Colonic mucosa (tissue), 4 donors: ENCODE measurements at regions not wholly inside any gene's neighbourhood (a gene's known extent, or its start where the extent isn't known, plus 50 kb on each side); places are given as distances from the start of the nearest gene placed in this dataset.

Source experiments
- DNase-seq: peaks from one replicate; pipeline ENCODE4 v3.0.0-alpha.2; 2020
- H3K27ac ChIP-seq: fragments of 200-600 bp; one replicate; pipeline ENCODE4 v1.8.0; 2021
- H3K27me3 ChIP-seq: fragments of 200-600 bp; one replicate; pipeline ENCODE4 v1.8.0; 2021
- H3K36me3 ChIP-seq: fragments of 200-600 bp; one replicate; pipeline ENCODE4 v1.8.0; 2021
- H3K4me1 ChIP-seq: fragments of 200-600 bp; one replicate; pipeline ENCODE4 v1.8.0; 2021; ENCODE audit warnings: mild to moderate bottlenecking
- H3K4me3 ChIP-seq: fragments of 200-600 bp; one replicate; pipeline ENCODE4 v1.8.0; 2021
- H3K9ac ChIP-seq, 2 donors: one replicate each; pipeline ENCODE4 v1.7.0; 2013; ENCODE audit warnings: control low read depth in 2 of 2, low read depth in 2 of 2, low read length in 2 of 2
- H3K9me3 ChIP-seq: fragments of 200-600 bp; one replicate; pipeline ENCODE4 v1.8.0; 2021
- intact Hi-C: fragments of 100-400 bp; cut with DNase I; formaldehyde crosslinking; loops from one replicate; pipeline ENCODE4 v1.14.1; 2022
- TF ChIP-seq, protein P1 (sequence below): fragments of 200-600 bp; IDR thresholded peaks from one replicate; pipeline ENCODE4 v1.8.0; 2022; ENCODE audit warnings: antibody characterized with exemption, mild to moderate bottlenecking
- donor health status: healthy.
- donor health status: DM: no; HTN: no; CAD: no.
- donor health status: DM: no; HTN: no; CAD: no.

DNA sequence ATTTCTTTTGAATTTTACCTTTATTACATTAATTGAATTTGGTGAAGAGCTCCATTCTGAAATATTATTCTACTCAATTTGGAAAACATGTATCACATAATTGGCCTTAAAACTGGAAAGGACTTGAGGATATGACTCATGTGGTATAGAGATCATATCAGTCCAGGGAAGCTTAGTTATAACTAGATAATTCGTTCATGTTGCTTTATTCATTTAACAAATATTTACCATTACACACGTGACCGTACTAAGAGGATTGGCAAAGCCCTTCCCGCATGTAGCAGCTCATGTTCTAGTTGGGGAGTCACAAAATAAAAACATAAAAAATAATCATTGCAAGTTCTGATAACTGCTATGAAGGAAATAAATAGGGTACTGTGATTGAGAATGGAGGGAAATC, 1816.5 kb downstream of the MAT2B start:
- H3K9me3 ChIP-seq: no peaks in the 10 kb centered on the region
- TF ChIP-seq, protein P1, sequence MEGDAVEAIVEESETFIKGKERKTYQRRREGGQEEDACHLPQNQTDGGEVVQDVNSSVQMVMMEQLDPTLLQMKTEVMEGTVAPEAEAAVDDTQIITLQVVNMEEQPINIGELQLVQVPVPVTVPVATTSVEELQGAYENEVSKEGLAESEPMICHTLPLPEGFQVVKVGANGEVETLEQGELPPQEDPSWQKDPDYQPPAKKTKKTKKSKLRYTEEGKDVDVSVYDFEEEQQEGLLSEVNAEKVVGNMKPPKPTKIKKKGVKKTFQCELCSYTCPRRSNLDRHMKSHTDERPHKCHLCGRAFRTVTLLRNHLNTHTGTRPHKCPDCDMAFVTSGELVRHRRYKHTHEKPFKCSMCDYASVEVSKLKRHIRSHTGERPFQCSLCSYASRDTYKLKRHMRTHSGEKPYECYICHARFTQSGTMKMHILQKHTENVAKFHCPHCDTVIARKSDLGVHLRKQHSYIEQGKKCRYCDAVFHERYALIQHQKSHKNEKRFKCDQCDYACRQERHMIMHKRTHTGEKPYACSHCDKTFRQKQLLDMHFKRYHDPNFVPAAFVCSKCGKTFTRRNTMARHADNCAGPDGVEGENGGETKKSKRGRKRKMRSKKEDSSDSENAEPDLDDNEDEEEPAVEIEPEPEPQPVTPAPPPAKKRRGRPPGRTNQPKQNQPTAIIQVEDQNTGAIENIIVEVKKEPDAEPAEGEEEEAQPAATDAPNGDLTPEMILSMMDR: no peak
- H3K4me3 ChIP-seq: no peak overlapping the region
- H3K4me1 ChIP-seq: no peaks in the 10 kb centered on the region
- no peak overlapping the region for H3K9ac ChIP-seq
- H3K27me3 ChIP-seq: no peaks in the 10 kb centered on the region
- intact Hi-C loops: no loop called here
- no peak overlapping the region for H3K27ac ChIP-seq
- no peak for DNase-seq
- H3K36me3 ChIP-seq: no peaks in the 10 kb centered on the region

DNA sequence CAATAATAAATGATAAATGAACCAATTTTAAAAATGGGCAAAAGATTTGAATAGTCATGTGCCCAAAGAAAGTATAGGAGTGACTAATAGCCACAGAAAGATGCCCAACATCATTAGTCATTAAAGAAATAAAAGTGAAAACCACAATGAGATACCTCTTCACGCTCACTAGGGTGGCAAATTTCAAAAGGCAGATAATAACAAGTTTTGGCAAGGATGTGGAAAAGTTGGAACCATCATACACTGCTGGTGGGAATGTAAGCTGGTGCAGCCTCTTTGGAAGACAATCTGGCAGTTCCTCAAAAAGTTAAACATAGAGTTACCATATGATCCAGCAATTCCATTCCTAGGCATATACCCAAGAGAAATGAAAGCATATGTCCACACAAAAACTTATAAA, 1819.8 kb downstream of the MAT2B start:
- Histone ChIP-seq H3K27me3 (no peaks in the 10 kb centered on the region), H3K27ac (no peak overlapping the region), H3K4me3 (no peak overlapping the region), H3K4me1 (no peaks in the 10 kb centered on the region), H3K36me3 (no peaks in the 10 kb centered on the region), H3K9me3 (no peaks in the 10 kb centered on the region), H3K9ac (no peak overlapping the region)
- no peak for DNase-seq
- TF ChIP-seq, protein P1: no peak
- intact Hi-C loops: no loop called here

GRCh38 chr5:165327631-165328030, 1822.2 kb downstream of the MAT2B start:
- no peak overlapping the region for H3K4me3 ChIP-seq
- no peaks in the 10 kb centered on the region for H3K4me1 ChIP-seq
- H3K27me3 ChIP-seq: no peaks in the 10 kb centered on the region
- intact Hi-C loops: no loop called here
- no peak overlapping the region for H3K27ac ChIP-seq
- no peaks in the 10 kb centered on the region for H3K9me3 ChIP-seq
- H3K36me3 ChIP-seq: no peaks in the 10 kb centered on the region
- DNase-seq: no peak
- TF ChIP-seq, protein P1: no peak
- no peak overlapping the region for H3K9ac ChIP-seq

GRCh38 chr5:165328846-165329245, 1823.4 kb downstream of the MAT2B start:
- Histone ChIP-seq H3K27ac (no peak overlapping the region), H3K27me3 (no peaks in the 10 kb centered on the region), H3K9me3 (no peaks in the 10 kb centered on the region), H3K36me3 (no peaks in the 10 kb centered on the region), H3K4me1 (no peaks in the 10 kb centered on the region), H3K9ac (no peak overlapping the region), H3K4me3 (no peak overlapping the region)
- intact Hi-C loops: no loop called here
- TF ChIP-seq, protein P1: no peak
- DNase-seq: no peak

DNA sequence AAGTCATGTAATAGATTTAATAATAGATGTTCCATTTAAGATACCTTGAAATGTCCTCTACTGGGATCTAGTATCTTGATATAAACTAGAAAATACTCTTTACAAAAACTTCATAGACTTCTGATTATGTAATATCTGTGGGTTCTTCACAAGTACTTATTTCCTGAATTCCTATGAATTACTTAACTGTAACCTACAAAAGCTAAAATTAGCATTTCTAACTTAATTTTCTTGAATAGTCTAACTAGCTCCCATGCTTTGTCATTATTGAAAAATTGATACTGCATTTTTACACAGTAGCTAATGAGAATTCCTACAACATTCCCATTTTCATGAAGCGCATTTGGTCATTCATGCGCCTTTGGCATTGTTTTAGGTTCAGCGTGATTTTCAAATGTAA, 1828.2 kb downstream of the MAT2B start:
- intact Hi-C loops: no loop called here

More for the DNA sequence above, 1828.2 kb downstream of the MAT2B start:
- no peak overlapping the region for H3K9ac ChIP-seq
- H3K27ac ChIP-seq: no peak overlapping the region
- TF ChIP-seq, protein P1: no peak
- H3K4me1 ChIP-seq: no peaks in the 10 kb centered on the region
- H3K27me3 ChIP-seq: no peaks in the 10 kb centered on the region
- H3K4me3 ChIP-seq: no peak overlapping the region
- H3K36me3 ChIP-seq: no peaks in the 10 kb centered on the region
- H3K9me3 ChIP-seq: no peaks in the 10 kb centered on the region
- DNase-seq: no peak
